SK-N-SH (cell line): ENCODE measurements at regions not wholly inside any gene's neighbourhood (a gene's known extent, or its start where the extent isn't known, plus 50 kb on each side); places are given as distances from the start of the nearest gene placed in this dataset.

Experiments used
- CTCF ChIP-seq: fragments of 200-600 bp; sonication (generic); IDR thresholded peaks from 2 replicates; pipeline ENCODE4 v1.6.1; 2017; ENCODE audit warnings: antibody characterized with exemption, mild to moderate bottlenecking, moderate library complexity
- EZH2phosphoT487 ChIP-seq: fragments of 200-600 bp; sonication (generic); IDR thresholded peaks from 2 replicates; pipeline ENCODE4 v1.6.1; 2017; ENCODE audit warnings: low read depth, mixed run types, mild to moderate bottlenecking, antibody characterized with exemption, moderate library complexity, borderline replicate concordance
- MAX ChIP-seq: IDR thresholded peaks from 2 replicates; pipeline ENCODE4 v1.4.0; 2012; ENCODE audit warnings: low read depth
- NFIC ChIP-seq: IDR thresholded peaks from 2 replicates; pipeline ENCODE4 v1.4.0; 2012; ENCODE audit warnings: borderline replicate concordance
- POLR2AphosphoS5 ChIP-seq: IDR thresholded peaks from 2 replicates; pipeline ENCODE4 v1.6.1; 2012; ENCODE audit warnings: low read depth, low read length
- REST ChIP-seq: IDR thresholded peaks from 2 replicates; pipeline ENCODE4 v1.6.1; 2012; ENCODE audit warnings: mild to moderate bottlenecking, low read depth, low read length, moderate library complexity
- RFX5 ChIP-seq: IDR thresholded peaks from 2 replicates; pipeline ENCODE4 v1.6.1; 2012; ENCODE audit warnings: mild to moderate bottlenecking, improper control_type of control experiment, low read length
- USF2 ChIP-seq: fragments of 150-350 bp; IDR thresholded peaks from 2 replicates; pipeline ENCODE4 v1.6.1; 2017; ENCODE audit warnings: antibody characterized with exemption, low read length, low read depth, borderline replicate concordance

- TF ChIP-seq MAX (no peak), RFX5 (no peak), POLR2AphosphoS5 (no peak), CTCF (no peak), USF2 (no peak), NFIC (no peak), EZH2phosphoT487 (no peak), REST (no peak)
These were observed 1029.5 kb upstream of the LRRN3 start for GRCh38 chr7:110061387-110061786.
